ENCODE measurements at regions not wholly inside any gene's neighbourhood (a gene's known extent, or its start where the extent isn't known, plus 50 kb on each side); places are given as distances from the start of the nearest gene placed in this dataset.

GRCh38 chr9:17011880-17012279, 123.0 kb upstream of the CNTLN start:
- TF ChIP-seq, protein P1, sequence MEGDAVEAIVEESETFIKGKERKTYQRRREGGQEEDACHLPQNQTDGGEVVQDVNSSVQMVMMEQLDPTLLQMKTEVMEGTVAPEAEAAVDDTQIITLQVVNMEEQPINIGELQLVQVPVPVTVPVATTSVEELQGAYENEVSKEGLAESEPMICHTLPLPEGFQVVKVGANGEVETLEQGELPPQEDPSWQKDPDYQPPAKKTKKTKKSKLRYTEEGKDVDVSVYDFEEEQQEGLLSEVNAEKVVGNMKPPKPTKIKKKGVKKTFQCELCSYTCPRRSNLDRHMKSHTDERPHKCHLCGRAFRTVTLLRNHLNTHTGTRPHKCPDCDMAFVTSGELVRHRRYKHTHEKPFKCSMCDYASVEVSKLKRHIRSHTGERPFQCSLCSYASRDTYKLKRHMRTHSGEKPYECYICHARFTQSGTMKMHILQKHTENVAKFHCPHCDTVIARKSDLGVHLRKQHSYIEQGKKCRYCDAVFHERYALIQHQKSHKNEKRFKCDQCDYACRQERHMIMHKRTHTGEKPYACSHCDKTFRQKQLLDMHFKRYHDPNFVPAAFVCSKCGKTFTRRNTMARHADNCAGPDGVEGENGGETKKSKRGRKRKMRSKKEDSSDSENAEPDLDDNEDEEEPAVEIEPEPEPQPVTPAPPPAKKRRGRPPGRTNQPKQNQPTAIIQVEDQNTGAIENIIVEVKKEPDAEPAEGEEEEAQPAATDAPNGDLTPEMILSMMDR (IDR thresholded peaks at IDR 0.05): no peak
- TF ChIP-seq POLR2A (IDR thresholded peaks at IDR 0.05): no peak

All from Peyer's patch (tissue), 4 donors.